Fibroblast of gingiva (primary cell): ENCODE measurements at regions not wholly inside any gene's neighbourhood (a gene's known extent, or its start where the extent isn't known, plus 50 kb on each side); places are given as distances from the start of the nearest gene placed in this dataset.
"Not testable (repeated sequence)": the region's sequence is repeated elsewhere in the genome, so short reads cannot be mapped to it uniquely, and the experiment has no call there.

Experiments
- DNase-seq: peaks from one replicate; pipeline ENCODE4 v3.0.0-alpha.2; 2011; ENCODE audit warnings: low read depth

DNA sequence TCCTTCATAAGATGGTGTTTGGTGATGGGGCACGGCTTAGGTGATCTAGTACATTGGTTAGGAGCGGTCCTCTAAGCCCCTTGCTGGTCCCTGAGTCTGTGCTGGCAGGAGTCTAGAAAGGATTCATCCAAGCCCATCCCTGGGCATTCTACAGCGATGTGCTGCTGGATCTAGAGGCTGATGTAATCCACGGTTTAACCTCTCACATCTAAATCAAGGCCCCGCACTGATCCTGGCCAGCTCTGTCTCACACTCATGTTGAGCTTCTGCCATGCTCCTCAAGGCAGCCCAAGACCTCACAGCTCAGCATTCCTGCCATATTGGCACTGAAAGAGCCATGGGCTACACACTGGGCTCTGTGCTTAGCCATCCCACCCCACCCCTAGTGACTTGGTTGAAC is 664.8 kb downstream of the STK39 start:
- no peak for DNase-seq

DNA sequence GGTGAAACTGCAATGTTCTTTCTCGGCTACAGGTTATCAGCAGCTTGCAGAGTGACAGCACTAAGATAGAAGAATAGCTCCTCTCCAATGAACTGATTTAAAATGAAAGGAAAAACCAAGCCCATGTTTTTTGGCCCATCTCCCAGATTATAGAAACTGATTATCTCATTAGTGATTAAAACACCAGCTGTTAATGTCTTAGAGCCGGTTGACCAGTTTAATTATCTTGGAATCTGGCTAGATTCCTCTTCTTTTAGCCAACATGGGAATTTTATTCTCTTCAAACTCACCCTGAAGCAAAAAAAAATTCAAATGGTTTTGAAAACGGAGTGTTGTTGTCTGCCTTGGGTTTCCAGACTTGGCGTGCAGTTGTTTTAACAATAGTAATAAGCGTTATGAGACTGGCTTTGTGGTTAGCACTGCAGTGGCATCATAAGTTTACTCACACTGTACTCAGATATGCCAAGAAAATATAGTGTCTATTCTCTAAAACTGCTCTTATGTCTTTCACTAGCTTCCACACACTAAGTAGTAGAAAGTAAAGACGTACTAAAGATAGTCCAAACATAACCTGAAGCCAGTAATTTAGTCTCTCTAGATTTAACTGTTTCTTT is 665.3 kb downstream of the STK39 start:
- peak; percentile 47 for DNase-seq

DNA sequence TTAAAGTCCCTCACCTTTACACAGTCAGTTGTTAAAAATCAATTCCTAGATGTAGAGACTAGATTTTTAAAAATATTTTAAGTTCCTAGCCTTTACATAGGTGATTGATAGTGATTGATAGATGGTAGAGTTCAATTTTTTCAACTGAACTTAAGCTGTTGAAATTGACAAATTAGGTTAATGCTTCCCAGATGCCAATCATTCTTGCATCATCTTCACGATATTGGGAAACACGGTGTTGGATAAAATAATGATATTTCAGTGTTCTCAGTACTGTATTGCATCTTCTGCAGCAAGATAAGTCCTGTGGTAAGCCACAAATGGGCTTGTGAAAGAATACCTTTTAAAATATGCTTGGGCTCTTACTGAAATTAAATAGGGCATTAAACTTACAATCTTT is 667.6 kb downstream of the STK39 start:
- peak; percentile 26 for DNase-seq

- DNase-seq, result no peak
These were observed 672.1 kb downstream of the STK39 start for GRCh38 chr2:167575276-167575675.

DNA sequence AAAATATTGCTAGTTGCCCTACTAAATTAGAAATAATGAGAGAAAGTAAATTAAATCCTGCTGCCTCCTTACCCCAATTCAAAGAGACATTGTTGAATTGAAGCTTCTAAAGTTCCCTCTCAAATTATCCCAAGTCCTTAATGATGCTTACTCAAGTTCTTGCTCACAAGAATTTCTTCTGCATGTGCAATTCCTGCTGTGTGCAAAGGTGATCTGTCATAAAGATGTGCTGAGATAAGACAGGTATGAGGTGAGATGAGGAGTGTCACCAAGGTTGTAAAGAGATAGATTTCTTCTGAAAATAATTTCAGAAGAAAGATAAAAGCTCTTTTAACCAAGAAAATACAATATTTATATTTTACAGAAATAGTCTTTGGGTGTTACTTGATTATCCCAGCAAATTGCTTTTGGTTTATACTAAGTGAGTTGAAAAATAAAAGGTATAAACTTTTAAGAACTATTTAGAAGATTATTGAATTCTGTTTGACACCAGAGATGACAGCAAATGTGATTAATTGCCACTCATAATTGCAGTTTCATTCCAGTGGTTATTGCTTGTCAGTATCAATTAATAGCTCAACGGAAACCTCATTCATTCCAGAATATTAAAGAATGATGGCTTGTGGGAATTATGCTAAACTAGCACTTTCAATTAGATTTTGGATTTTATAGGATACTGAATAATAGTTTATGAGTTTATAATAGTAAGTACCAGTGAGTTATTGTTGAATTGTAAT is 674.3 kb downstream of the STK39 start:
- no peak for DNase-seq

- no peak for DNase-seq
These were observed 677.0 kb downstream of the STK39 start for GRCh38 chr2:167570370-167570769.

DNA sequence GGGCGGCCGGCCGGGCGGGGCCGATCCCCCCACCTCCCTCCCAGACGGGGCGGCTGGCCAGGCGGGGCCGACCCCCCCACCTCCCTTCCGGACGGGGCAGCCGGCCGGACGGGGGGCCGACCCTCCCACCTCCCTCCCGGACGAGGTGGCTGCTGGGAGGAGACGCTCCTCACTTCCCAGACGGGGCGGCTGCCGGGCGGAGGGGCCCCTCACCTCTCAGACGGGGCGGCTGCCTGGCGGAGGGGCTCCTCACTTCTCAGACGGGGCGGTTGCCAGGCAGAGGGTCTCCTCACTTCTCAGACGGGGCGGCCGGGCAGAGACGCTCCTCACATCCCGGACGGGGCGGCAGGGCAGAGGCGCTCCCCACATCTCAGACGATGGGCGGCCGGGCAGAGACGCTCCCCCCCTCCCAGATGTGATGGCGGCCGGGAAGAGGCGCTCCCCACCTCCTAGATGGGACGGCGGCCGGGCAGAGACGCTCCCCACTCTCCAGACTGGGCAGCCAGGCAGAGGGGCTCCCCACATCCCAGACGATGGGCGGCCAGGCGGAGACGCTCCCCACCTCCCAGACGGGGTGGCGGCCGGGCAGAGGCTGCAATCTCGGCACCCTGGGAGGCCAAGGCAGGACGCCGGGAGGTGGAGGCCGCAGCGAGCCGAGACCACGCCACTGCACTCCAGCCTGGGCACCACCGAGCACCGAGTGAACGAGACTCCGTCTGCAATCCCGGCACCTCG is 675.8 kb downstream of the XIRP2 start:
- DNase-seq, result not testable (repeated sequence)

- not testable (repeated sequence) for DNase-seq
These were observed 670.2 kb downstream of the XIRP2 start for GRCh38 chr2:167558272-167558991.

GRCh38 chr2:167555098-167555720 is 666.9 kb downstream of the XIRP2 start:
- no peak for DNase-seq

DNA sequence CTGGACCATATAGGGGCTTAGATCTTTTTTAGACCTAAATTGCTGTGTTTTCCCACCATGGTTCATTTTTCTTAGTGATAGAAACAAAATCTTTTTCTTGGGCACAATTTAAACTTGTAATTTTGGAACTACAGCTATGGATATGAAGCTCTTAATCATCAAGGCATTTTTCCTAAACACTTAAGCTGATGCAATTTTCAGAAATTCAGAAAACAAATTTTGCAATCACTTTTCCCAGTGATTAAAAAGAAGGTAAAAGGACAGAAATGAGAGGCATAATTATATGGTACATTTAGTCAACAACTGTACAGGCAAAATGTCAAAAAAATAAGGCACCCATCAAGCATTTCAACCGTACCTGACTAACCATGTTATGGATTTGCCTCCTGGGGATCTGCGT is 665.4 kb downstream of the XIRP2 start:
- DNase-seq, result no peak

DNA sequence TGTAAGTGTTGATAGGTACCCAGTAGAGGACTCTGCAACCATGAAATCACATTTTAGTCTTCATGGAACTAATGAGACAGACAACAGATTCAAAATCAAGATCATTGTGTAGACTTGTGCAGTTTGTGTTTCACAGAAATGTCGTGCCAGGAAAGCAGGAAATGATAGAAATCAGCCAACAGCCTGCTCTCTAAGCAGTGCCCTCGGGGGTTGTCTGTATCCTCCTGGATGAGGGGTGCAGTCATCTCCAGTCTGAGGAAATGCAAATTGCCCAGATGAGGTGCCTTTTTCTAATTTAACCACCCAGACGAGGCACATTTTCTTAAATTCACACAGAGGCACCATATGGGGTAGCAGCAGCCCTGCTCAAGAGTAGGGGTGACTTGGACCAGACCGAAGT is 663.1 kb downstream of the XIRP2 start:
- no peak for DNase-seq

- DNase-seq, result peak; percentile 17
These were observed 662.2 kb downstream of the XIRP2 start for GRCh38 chr2:167550448-167550847.

DNA sequence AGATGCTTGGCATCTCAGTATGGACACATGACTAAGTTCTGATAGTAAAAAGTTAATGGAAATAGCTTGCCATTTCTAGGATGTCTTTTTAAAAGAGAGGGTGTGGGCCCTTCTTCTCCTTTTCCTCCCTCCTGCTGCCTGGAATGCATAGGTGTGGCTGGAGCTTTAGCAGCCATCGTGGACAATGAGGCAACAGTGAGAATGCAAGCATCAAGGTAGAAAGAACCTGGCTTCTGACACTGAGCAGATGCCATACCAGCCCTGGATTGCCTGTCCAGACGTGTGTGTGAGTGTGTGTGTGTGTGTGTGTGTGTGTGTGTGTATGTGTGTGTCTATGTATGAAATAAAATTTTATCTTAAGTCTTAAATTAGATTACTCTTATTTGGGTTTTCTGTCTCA is 660.1 kb downstream of the XIRP2 start:
- DNase-seq, result no peak

- no peak for DNase-seq
These were observed 656.3 kb downstream of the XIRP2 start for GRCh38 chr2:167544602-167545001.

GRCh38 chr2:167543721-167544120 is 655.4 kb downstream of the XIRP2 start:
- DNase-seq, result no peak

GRCh38 chr2:167537743-167538142 is 649.5 kb downstream of the XIRP2 start:
- no peak for DNase-seq

- DNase-seq, result no peak
These were observed 646.2 kb downstream of the XIRP2 start for GRCh38 chr2:167534443-167534842.

GRCh38 chr2:167524786-167525185 is 636.5 kb downstream of the XIRP2 start:
- DNase-seq, result no peak

DNA sequence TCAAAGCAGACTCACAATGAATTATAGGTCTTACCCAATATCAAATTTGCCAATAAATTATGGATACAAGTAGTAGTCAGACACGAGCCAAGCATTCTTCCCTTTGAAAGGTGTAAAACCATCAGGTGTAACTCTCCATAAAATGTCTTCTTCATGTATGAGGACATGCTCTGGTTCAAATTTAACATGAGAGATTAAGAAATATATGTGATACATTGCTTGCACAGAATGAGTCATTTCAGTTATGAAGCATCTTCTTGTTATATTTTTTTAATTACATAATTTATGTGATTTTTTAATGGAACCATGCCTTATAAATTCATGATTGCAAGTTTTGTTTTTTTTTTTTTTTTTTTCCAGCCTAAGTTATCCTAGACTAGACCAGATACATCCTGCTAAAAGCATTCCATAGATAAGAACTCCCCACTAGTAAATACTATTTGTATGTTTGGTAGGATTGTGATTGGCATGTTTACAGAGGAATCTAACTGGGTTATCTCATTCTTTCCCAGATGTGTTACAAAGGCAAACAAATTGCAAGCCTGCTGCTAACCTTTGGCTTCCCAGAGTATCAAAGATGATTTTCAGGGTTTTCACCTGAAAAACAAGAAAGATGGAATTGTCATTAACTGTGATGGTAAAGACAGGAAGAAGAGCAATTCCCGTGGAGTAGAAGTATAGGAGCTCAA is 621.9 kb downstream of the XIRP2 start:
- DNase-seq, result no peak

GRCh38 chr2:167509586-167509985 is 621.3 kb downstream of the XIRP2 start:
- DNase-seq, result peak; percentile 59

GRCh38 chr2:167508709-167509108 is 620.4 kb downstream of the XIRP2 start:
- DNase-seq, result no peak
